NCI-H526 treated with DMSO at 0.1 percent for 48 hours (cell line): ENCODE measurements at regions not wholly inside any gene's neighbourhood (a gene's known extent, or its start where the extent isn't known, plus 50 kb on each side); places are given as distances from the start of the nearest gene placed in this dataset.
"Not testable (repeated sequence)": the region's sequence is repeated elsewhere in the genome, so short reads cannot be mapped to it uniquely, and the experiment has no call there.

Experiments used
- DNase-seq: peaks from one replicate; lab custom pipeline; 2025; lab: John Stamatoyannopoulos, UW

GRCh38 chr1:188752027-188752426 lies 1725.6 kb downstream of the BRINP3 start:
- not testable (repeated sequence) for DNase-seq

- not testable (repeated sequence) for DNase-seq
Measured at GRCh38 chr1:188757747-188758146, 1719.9 kb downstream of the BRINP3 start.

- no peak for DNase-seq
Measured at GRCh38 chr1:188761226-188761625, 1716.4 kb downstream of the BRINP3 start.

- no peak for DNase-seq
Measured at GRCh38 chr1:188762166-188762743, 1715.4 kb downstream of the BRINP3 start.

- DNase-seq, result no peak
Measured at GRCh38 chr1:188763541-188763940, 1714.1 kb downstream of the BRINP3 start.

GRCh38 chr1:188769181-188769580 lies 1708.5 kb downstream of the BRINP3 start:
- no peak for DNase-seq

- DNase-seq, result no peak
Measured at GRCh38 chr1:188769936-188770335, 1707.7 kb downstream of the BRINP3 start.

- no peak for DNase-seq
Measured at GRCh38 chr1:188778578-188778977, 1699.1 kb downstream of the BRINP3 start.

GRCh38 chr1:188782220-188782841 lies 1695.3 kb downstream of the BRINP3 start:
- peak; percentile 95 for DNase-seq

- no peak for DNase-seq
Measured at GRCh38 chr1:188794969-188795368, 1682.7 kb downstream of the BRINP3 start.

- not testable (repeated sequence) for DNase-seq
Measured at GRCh38 chr1:188812153-188812552, 1665.5 kb downstream of the BRINP3 start.

GRCh38 chr1:188812836-188813573 lies 1664.7 kb downstream of the BRINP3 start:
- DNase-seq, result not testable (repeated sequence)

GRCh38 chr1:188817814-188818213 lies 1659.8 kb downstream of the BRINP3 start:
- DNase-seq, result no peak

GRCh38 chr1:188822248-188822647 lies 1655.4 kb downstream of the BRINP3 start:
- peak; percentile 19 for DNase-seq

- no peak for DNase-seq
Measured at GRCh38 chr1:188825471-188825870, 1652.2 kb downstream of the BRINP3 start.

GRCh38 chr1:188826800-188827199 lies 1650.9 kb downstream of the BRINP3 start:
- no peak for DNase-seq

GRCh38 chr1:188827400-188827799 lies 1650.3 kb downstream of the BRINP3 start:
- DNase-seq, result no peak

GRCh38 chr1:188841111-188841696 lies 1636.5 kb downstream of the BRINP3 start:
- not testable (repeated sequence) for DNase-seq

GRCh38 chr1:188846468-188846867 lies 1631.2 kb downstream of the BRINP3 start:
- no peak for DNase-seq

GRCh38 chr1:188857526-188858087 lies 1620.1 kb downstream of the BRINP3 start:
- DNase-seq, result no peak

GRCh38 chr1:188867614-188868013 lies 1610.0 kb downstream of the BRINP3 start:
- no peak for DNase-seq

GRCh38 chr1:188871164-188871563 lies 1606.5 kb downstream of the BRINP3 start:
- DNase-seq, result no peak
